Cardiac fibroblast (primary cell): ENCODE measurements at regions not wholly inside any gene's neighbourhood (a gene's known extent, or its start where the extent isn't known, plus 50 kb on each side); places are given as distances from the start of the nearest gene placed in this dataset.

ENCODE experiments used
- DNase-seq, 2 donors: peaks; one replicate each; pipeline versions ENCODE4 v3.0.0 to v3.0.0-alpha.2; 2010; ENCODE audit warnings: low read depth in 2 of 2
- H3K4me3 ChIP-seq, 2 donors: replicated peaks in 1 of 2; 1 replicate in 1 of 2; 2 replicates in 1 of 2; pipeline ENCODE4 v1.5.1; 2011; ENCODE audit warnings: low read depth in 2 of 2, low read length in 2 of 2, mild to moderate bottlenecking in 2 of 2, moderate library complexity in 1 of 2
- TF ChIP-seq, protein P1 (sequence below): IDR thresholded peaks from one replicate; pipeline ENCODE4 v1.5.1; 2011; ENCODE audit warnings: low read depth, mild to moderate bottlenecking, low read length, inconsistent platforms

DNA sequence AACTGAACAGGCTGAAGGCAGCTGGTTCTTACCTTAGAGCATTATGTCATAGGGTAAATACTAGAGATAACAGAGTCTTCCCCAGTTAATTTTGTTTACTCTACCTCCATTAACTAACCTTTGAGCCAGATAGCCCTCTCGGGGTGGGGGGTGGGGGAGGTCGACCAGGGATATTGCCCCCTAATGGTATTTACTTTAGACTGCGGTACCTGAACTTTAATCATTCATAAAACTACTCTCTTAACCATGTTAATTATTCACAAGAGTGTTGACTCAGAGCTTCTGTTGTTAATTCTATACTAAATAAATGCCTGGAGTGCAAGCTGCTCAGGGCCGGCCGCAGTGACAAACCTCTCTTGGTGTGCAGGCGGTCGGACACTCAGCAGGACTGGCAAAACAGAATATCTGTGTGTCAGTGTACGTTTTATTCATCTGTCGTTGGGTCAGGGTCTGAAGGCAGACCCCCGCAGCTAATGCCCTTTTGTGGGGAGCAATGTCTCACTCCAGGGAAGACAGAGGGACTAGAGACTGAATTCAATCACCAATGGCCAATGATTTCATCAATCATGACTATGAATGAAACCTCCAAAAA lies 152.4 kb upstream of the COL21A1 start:
- DNase-seq = no peak
- no peak overlapping the region for H3K4me3 ChIP-seq
- TF ChIP-seq, protein P1, sequence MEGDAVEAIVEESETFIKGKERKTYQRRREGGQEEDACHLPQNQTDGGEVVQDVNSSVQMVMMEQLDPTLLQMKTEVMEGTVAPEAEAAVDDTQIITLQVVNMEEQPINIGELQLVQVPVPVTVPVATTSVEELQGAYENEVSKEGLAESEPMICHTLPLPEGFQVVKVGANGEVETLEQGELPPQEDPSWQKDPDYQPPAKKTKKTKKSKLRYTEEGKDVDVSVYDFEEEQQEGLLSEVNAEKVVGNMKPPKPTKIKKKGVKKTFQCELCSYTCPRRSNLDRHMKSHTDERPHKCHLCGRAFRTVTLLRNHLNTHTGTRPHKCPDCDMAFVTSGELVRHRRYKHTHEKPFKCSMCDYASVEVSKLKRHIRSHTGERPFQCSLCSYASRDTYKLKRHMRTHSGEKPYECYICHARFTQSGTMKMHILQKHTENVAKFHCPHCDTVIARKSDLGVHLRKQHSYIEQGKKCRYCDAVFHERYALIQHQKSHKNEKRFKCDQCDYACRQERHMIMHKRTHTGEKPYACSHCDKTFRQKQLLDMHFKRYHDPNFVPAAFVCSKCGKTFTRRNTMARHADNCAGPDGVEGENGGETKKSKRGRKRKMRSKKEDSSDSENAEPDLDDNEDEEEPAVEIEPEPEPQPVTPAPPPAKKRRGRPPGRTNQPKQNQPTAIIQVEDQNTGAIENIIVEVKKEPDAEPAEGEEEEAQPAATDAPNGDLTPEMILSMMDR = no peak

DNA sequence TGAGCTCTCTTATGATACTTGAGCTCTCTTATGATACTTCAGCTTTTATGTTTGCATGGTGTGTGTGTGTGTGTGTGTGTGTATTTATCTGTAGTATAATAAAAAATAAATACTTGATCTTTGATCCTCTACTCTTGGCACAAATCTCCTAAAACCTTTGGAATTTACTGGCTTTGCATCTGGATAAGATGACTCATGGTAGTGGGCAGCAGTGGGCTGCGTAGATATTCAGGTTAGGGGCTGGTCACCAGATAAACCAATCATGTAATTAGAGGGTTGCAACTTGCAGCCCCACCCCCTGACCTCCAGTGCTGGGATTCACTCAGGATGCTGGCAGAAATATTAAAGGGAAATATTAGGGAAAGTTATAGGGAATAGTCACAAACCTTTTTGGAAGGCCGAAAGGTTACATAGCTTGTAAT lies 151.9 kb upstream of the COL21A1 start:
- TF ChIP-seq, protein P1 = no peak
- peak in 1 of 2 donors; percentile 31 for DNase-seq
- H3K4me3 ChIP-seq = no peak overlapping the region

DNA sequence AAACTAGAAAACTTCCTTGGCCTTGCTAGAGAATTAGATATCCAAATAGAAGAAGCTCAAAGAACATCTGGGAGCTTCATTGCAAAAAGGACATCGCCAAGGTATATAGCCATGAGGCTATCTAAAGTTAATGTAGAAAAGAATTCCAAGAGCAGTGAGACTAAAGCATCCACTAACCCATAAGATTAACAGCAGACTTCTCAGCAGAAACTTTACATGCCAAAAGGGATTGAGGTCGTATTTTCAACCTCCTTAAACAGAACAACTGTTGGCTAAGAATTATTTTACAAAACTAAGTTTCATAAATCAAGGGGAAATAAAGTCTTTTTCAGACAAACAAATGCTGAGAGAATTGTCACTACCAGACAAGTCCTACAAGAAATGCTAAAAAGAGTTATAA lies 149.1 kb upstream of the COL21A1 start:
- H3K4me3 ChIP-seq = no peak overlapping the region
- DNase-seq = no peak
- TF ChIP-seq, protein P1 = no peak

DNA sequence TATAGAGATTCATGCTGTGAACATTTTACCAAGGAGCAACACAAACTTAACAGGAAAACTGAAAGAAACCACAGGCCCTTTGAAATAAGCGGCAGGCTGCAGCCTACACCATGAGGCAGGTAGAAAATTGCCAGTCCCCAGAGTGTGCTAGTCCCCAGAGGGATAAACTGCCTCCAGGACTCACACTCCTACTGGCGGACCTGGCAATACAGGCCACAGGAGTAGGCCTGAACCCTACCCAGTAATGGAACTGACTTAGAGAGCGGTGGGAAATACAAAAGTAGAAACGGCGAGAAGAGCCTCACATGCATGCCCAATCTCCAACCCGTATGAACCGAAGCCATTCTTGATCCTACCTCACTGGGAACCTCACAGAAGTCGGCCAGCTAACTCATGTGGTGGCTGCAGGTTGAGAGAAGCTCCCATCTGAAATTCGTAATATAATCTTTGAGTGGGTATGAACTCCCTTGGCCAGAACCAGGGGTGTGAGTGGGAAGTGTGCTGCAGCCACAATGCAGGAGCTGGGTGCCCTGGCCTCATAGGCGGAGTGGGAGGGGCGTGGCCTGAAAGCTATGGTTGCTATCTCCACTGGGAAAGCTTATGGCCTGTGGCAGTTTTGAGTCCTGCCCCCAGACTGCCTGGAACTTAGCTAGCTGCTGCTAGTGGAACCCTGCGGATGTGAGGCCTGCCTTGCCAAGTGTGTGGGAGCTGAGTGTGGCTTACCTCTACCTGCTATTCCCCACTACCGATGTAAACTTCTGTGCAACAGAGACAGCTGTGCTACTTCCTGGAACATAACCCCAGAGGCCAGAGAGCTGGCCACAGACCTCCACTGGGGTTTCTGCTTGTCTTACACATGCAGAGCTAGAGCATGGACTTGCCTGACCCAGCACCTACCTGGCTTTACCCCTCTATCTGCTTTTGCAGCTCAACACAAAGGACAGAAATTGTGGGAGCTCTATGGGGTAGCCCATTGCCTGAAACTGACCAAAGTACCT lies 146.5 kb upstream of the COL21A1 start:
- TF ChIP-seq, protein P1 = no peak
- no peak for DNase-seq
- no peak overlapping the region for H3K4me3 ChIP-seq

DNA sequence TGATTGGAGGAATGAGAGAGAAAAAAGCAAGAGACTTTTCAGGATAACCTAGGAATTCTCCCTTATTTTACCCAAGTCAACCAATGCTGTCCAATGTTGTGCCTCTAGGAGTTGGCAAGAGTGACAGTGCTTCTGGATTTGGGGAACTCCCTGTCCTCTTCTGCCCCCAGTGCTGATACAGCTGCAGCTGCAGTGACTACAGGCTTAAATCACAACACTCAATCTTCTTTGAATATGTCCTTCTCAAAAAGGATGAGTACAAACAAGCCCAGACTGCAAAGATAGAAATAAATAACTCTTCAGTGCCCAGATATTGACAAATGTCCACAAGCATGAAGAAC lies 141.0 kb upstream of the COL21A1 start:
- no peak for DNase-seq
- H3K4me3 ChIP-seq = no peak overlapping the region
- TF ChIP-seq, protein P1 = no peak

DNA sequence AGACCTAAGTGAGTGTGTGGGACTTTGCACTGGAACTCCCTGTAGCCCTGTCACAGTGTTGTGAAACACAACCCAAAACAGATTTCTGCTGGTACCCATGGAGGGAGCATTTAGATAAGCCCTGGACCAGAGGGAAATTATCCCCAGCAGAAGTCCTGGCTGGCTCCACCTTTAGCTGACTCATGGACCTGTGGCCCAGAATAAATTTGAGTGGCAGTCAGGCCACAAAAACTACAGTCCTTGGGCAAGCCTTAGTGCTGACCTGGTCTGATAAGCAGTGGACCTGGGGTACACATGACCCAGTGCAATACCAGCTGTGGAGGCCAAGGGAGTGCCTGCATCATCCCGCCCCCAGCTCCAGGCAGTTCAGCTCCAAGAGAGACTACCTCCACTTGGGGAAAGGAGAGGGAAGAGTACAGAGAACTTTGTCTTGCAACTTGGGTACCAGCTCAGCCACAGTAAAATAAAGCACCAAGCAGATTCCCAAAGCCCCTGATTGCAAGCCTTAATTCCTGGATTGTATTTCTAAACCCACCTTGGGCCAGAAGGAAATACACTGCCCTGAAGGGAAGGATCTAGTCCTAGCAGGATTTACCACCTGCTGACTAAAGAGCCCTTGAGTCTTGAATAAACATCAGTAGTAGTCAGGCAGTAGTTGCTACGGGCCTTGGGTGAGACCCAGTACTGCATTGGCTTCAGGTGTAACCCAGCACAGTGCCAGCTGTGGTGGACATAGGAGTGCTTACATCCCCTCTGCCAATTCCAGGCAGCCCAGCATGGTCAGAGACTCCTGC lies 140.4 kb upstream of the COL21A1 start:
- TF ChIP-seq, protein P1 = no peak
- DNase-seq = peak in 1 of 2 donors; percentile 29
- no peak overlapping the region for H3K4me3 ChIP-seq
